Type B pancreatic cell (in vitro differentiated cells): ENCODE measurements at regions not wholly inside any gene's neighbourhood (a gene's known extent, or its start where the extent isn't known, plus 50 kb on each side); places are given as distances from the start of the nearest gene placed in this dataset.

Source experiments
- DNase-seq: peaks from one replicate; pipeline ENCODE4 v3.0.0; 2021; ENCODE audit warnings: mixed read lengths; ENCODE audit not compliant: unreplicated experiment; ENCODE audit errors: extremely low spot score
- H3K27ac Mint-ChIP-seq: 2 replicates; pipeline ENCODE4 v1.8.0; 2021; ENCODE audit warnings: mild to moderate bottlenecking, mixed read lengths
- H3K27me3 Mint-ChIP-seq: 2 replicates; pipeline ENCODE4 v1.8.0; 2021; ENCODE audit warnings: mixed read lengths
- H3K36me3 Mint-ChIP-seq: 2 replicates; pipeline ENCODE4 v1.8.0; 2021; ENCODE audit warnings: mixed read lengths
- H3K4me1 Mint-ChIP-seq: one replicate; pipeline ENCODE4 v1.8.0; 2021; ENCODE audit warnings: mixed read lengths; ENCODE audit not compliant: unreplicated experiment
- H3K4me3 Mint-ChIP-seq: 2 replicates; pipeline ENCODE4 v1.8.0; 2021; ENCODE audit warnings: mild to moderate bottlenecking, mixed read lengths
- H3K9me3 Mint-ChIP-seq: 2 replicates; pipeline ENCODE4 v1.8.0; 2021; ENCODE audit warnings: mixed read lengths
- CTCF ChIP-seq: fragments of 200-600 bp; sonication (generic); conservative IDR thresholded peaks from 2 replicates; pipeline ENCODE4 v1.5.0; 2021; ENCODE audit warnings: antibody characterized with exemption, mild to moderate bottlenecking

DNA sequence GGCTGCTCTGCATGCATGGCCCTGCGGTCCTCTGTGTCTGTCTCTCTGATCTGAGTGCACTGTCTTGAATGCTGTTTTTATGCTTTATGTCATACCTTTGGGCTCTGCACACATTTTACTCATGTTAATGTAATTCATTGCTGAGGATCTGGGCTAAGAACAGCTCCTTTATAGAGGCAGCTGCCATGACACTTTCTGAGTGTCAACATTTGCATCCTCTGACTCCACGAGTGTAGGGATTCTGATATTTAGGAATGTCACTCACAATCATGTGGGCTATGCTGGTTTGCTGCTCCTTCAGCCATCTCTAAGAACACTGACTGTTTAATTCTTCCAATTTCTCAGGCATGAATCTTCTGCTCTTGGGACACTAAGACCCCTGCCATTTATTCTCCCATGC, 192.2 kb upstream of the CPEB2 start:
- no peaks in the 10 kb centered on the region for H3K4me1 Mint-ChIP-seq
- H3K36me3 Mint-ChIP-seq, result no peaks in the 10 kb centered on the region
- no peak for DNase-seq
- no peak overlapping the region for H3K27ac Mint-ChIP-seq
- H3K9me3 Mint-ChIP-seq, result peaks cover 5% of the 10 kb centered on the region
- no peak for TF ChIP-seq CTCF
- H3K27me3 Mint-ChIP-seq, result no peaks in the 10 kb centered on the region
- no peak overlapping the region for H3K4me3 Mint-ChIP-seq

- Mint-ChIP-seq H3K27me3 (no peaks in the 10 kb centered on the region), H3K9me3 (peaks cover 5% of the 10 kb centered on the region), H3K4me3 (no peak overlapping the region), H3K36me3 (no peaks in the 10 kb centered on the region), H3K4me1 (no peaks in the 10 kb centered on the region), H3K27ac (no peak overlapping the region)
- no peak for TF ChIP-seq CTCF
- no peak for DNase-seq
Measured at GRCh38 chr4:14810568-14810967, 191.7 kb upstream of the CPEB2 start.

DNA sequence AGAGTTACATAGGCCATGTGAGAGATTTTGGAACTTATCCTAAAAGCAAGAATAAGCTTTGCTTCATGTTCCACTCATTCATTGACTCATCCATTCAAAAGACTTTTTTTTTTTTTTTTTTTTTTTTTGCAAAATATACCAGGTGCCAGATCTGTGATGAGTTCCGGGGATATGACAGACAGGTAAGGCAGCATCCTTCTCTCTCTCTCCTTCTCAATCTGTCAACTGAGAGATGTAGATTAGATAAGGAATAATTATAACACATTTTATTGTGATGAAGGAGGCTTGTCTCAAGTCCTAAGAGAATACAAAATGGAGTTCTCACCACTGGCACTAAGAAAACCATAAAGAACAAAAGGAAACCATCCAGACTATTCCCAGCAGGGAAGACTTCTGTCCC, 190.2 kb upstream of the CPEB2 start:
- DNase-seq, result no peak
- Mint-ChIP-seq H3K4me1 (no peaks in the 10 kb centered on the region), H3K4me3 (no peak overlapping the region), H3K27me3 (no peaks in the 10 kb centered on the region), H3K9me3 (peaks cover 5% of the 10 kb centered on the region), H3K27ac (no peak overlapping the region), H3K36me3 (no peaks in the 10 kb centered on the region)
- no peak for TF ChIP-seq CTCF

- Mint-ChIP-seq H3K4me1 (no peaks in the 10 kb centered on the region), H3K27ac (no peak overlapping the region), H3K36me3 (no peaks in the 10 kb centered on the region), H3K4me3 (no peak overlapping the region), H3K27me3 (no peaks in the 10 kb centered on the region), H3K9me3 (no peaks in the 10 kb centered on the region)
- no peak for DNase-seq
- no peak for TF ChIP-seq CTCF
Measured at GRCh38 chr4:14816623-14817261, 185.5 kb upstream of the CPEB2 start.

GRCh38 chr4:14824189-14824588, 178.1 kb upstream of the CPEB2 start:
- Mint-ChIP-seq H3K27ac (no peak overlapping the region), H3K9me3 (no peaks in the 10 kb centered on the region), H3K4me1 (peaks cover 4% of the 10 kb centered on the region), H3K27me3 (peaks cover 16% of the 10 kb centered on the region), H3K36me3 (no peaks in the 10 kb centered on the region), H3K4me3 (no peak overlapping the region)
- no peak for TF ChIP-seq CTCF
- DNase-seq, result no peak

DNA sequence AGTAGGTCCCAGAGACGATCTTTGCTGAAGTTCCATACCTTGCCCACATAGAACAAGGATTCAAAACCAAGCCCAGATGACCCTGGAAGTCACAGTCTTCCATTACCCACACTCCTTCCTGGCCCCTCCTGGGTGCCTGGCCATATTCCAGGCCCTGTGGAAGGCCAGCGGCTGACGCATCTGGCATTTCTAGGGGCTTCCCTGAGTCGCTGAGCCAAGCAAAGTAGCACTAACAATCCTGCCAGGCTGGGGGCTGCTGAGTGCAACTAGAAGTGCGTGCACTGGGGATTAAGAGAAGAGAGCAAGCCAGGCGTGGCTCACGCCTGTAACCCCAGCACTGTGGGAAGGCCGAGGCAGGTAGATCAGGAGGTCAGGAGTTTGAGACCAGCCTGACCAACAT, 175.2 kb upstream of the CPEB2 start:
- H3K4me1 Mint-ChIP-seq, result peaks cover 4% of the 10 kb centered on the region
- H3K36me3 Mint-ChIP-seq, result no peaks in the 10 kb centered on the region
- no peak overlapping the region for H3K4me3 Mint-ChIP-seq
- H3K9me3 Mint-ChIP-seq, result no peaks in the 10 kb centered on the region
- DNase-seq, result no peak
- H3K27ac Mint-ChIP-seq, result peak overlapping the region; percentile 54
- no peak for TF ChIP-seq CTCF
- H3K27me3 Mint-ChIP-seq, result peaks cover 16% of the 10 kb centered on the region
